WTC11 (cell line): ENCODE measurements at regions not wholly inside any gene's neighbourhood (a gene's known extent, or its start where the extent isn't known, plus 50 kb on each side); places are given as distances from the start of the nearest gene placed in this dataset.

ENCODE experiments used
- CTCF ChIP-seq: fragments of 200-600 bp; IDR thresholded peaks from 2 replicates; pipeline ENCODE4 v1.8.0; 2022; ENCODE audit warnings: antibody characterized with exemption
- FOXJ3 ChIP-seq: sonication (generic); formaldehyde crosslinking; IDR thresholded peaks from 2 replicates; pipeline ENCODE4 v1.9.0; 2021; ENCODE audit warnings: missing genetic modification reagents, mild to moderate bottlenecking, borderline replicate concordance
- NFYB ChIP-seq: sonication (generic); formaldehyde crosslinking; conservative IDR thresholded peaks from 2 replicates; pipeline ENCODE4 v1.8.0; 2022; ENCODE audit warnings: low read depth, missing genetic modification reagents
- TP53 ChIP-seq: sonication (generic); formaldehyde crosslinking; IDR thresholded peaks from 2 replicates; pipeline ENCODE4 v1.8.1; 2023; ENCODE audit warnings: mild to moderate bottlenecking, missing genetic modification reagents

- no peak for TF ChIP-seq CTCF
- no peak for TF ChIP-seq FOXJ3
- TF ChIP-seq TP53: no peak
- no peak for TF ChIP-seq NFYB (CRISPR knock-in tag)
Observed at GRCh38 chr12:77248036-77248435, 182.7 kb upstream of the E2F7 start.
